HFF-Myc (cell line): ENCODE measurements at regions not wholly inside any gene's neighbourhood (a gene's known extent, or its start where the extent isn't known, plus 50 kb on each side); places are given as distances from the start of the nearest gene placed in this dataset.

Experiments
- DNase-seq: peaks from one replicate; pipeline ENCODE4 v3.0.0-alpha.2; 2011; ENCODE audit warnings: low read depth; ENCODE audit errors: extremely low read depth
- H3K4me3 ChIP-seq: replicated peaks from 2 replicates; pipeline ENCODE4 v1.5.1; 2011; ENCODE audit warnings: low read depth, mild to moderate bottlenecking, control low read depth, low read length
- TF ChIP-seq, protein P1 (sequence below): IDR thresholded peaks from 2 replicates; pipeline ENCODE4 v1.5.1; 2012; ENCODE audit warnings: mild to moderate bottlenecking, low read depth, low read length, control low read depth; ENCODE audit errors: missing control alignments

- no peak for DNase-seq
- TF ChIP-seq, protein P1, sequence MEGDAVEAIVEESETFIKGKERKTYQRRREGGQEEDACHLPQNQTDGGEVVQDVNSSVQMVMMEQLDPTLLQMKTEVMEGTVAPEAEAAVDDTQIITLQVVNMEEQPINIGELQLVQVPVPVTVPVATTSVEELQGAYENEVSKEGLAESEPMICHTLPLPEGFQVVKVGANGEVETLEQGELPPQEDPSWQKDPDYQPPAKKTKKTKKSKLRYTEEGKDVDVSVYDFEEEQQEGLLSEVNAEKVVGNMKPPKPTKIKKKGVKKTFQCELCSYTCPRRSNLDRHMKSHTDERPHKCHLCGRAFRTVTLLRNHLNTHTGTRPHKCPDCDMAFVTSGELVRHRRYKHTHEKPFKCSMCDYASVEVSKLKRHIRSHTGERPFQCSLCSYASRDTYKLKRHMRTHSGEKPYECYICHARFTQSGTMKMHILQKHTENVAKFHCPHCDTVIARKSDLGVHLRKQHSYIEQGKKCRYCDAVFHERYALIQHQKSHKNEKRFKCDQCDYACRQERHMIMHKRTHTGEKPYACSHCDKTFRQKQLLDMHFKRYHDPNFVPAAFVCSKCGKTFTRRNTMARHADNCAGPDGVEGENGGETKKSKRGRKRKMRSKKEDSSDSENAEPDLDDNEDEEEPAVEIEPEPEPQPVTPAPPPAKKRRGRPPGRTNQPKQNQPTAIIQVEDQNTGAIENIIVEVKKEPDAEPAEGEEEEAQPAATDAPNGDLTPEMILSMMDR = no peak
- no peak overlapping the region for H3K4me3 ChIP-seq
Observed at GRCh38 chr5:8598356-8598755, 729.4 kb downstream of the MTRR start.

- TF ChIP-seq, protein P1 = no peak
- no peak for DNase-seq
Observed at GRCh38 chr5:8598996-8599395, 730.0 kb downstream of the MTRR start.

DNA sequence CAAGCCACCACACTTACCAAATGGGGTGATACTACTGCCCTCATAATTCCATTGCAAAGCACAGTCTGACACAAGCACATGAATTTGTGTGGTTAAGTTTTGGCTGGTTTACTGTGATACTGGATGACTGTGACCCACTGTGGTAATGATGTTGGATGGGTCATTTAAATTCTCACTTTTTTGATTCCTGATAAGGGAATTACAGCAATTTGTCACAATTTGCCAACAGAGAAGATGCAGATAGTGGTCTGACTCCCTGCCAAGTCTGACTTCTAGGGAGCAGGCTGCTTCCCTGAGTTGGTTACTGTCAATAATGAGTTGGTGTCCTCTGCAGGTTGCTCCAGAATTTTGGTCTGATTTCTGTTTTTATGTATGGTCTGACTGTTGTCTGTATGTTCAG is 731.9 kb downstream of the MTRR start:
- H3K4me3 ChIP-seq = no peak overlapping the region
- DNase-seq = no peak
- TF ChIP-seq, protein P1 = no peak

More at GRCh38 chr5:8598996-8599395, 730.0 kb downstream of the MTRR start:
- H3K4me3 ChIP-seq = no peak overlapping the region

GRCh38 chr5:8601831-8602354 is 732.9 kb downstream of the MTRR start:
- H3K4me3 ChIP-seq = no peak overlapping the region
- TF ChIP-seq, protein P1 = no peak
- DNase-seq = no peak

- TF ChIP-seq, protein P1 = no peak
- H3K4me3 ChIP-seq = no peak overlapping the region
- DNase-seq = no peak
Observed at GRCh38 chr5:8606231-8606630, 737.3 kb downstream of the MTRR start.

- H3K4me3 ChIP-seq = no peak overlapping the region
- no peak for DNase-seq
- TF ChIP-seq, protein P1 = no peak
Observed at GRCh38 chr5:8611067-8611466, 742.1 kb downstream of the MTRR start.

- no peak overlapping the region for H3K4me3 ChIP-seq
- TF ChIP-seq, protein P1 = no peak
- no peak for DNase-seq
Observed at GRCh38 chr5:8613078-8613685, 744.2 kb downstream of the MTRR start.
